ENCODE measurements at regions not wholly inside any gene's neighbourhood (a gene's known extent, or its start where the extent isn't known, plus 50 kb on each side); places are given as distances from the start of the nearest gene placed in this dataset.

DNA sequence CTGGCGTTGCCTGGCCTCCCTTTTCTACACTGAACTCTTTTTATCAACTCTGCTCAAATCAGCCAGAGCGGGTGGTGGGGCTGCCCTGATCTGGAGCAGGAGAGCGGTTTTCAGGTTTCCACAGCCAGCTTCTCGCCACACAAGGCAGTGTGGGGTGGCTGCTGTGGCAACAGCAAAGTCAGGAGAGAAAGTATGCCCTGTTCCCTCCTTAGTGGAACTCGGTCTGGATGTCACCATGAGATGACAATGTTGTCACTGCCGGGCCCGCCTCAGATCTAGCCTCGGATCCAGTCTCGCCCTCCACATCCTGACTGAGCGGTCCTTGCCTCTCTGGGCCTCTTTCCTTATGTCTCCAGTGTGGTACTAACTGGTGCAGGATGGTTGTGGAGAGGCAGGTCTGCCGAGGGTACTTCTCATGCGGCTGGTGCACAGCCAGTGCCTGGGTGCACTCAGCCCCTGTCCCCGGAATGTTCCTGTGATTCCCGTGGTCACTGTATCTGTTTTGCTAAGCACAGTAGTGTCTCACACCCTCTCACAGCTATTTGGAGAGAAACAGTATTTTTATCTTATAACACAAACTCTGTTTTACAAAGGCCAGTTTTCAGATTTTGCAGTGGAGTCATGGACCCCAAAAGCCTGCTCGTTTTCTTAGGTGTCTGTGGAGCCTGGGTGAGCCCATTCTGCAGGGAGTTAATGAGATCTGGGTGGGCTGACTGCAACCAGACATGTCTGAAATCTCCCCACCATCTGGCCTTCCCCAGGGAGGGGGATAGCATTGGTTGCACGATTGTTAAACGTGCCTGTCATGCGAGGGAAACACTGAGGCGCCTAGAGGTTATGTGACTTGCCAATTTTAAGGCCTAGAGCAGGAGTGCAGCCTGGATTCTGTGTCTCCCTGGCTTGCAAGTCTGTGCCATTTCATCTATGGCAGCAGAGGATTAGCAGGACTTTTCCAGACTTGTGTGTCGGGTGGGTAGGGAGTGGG, 261.1 kb upstream of the AGAP1 start:
- peaks cover 20% of the 10 kb centered on the region for H3K4me1 ChIP-seq (ENCODE audit: control insufficient read depth, insufficient read depth, low read length, unreplicated experiment)
- H3K36me3 ChIP-seq (ENCODE audit: insufficient read depth, low read length) = no peaks in the 10 kb centered on the region
- no peak overlapping the region for H2AFZ ChIP-seq (ENCODE audit: low read length, unreplicated experiment)
- H3K27ac ChIP-seq (ENCODE audit: low read depth, low read length) = no peak overlapping the region
- no peaks in the 10 kb centered on the region for H3K27me3 ChIP-seq (ENCODE audit: insufficient read depth, low read length)
- no peaks in the 10 kb centered on the region for H3K79me2 ChIP-seq (ENCODE audit: control insufficient read depth, insufficient read depth, low read length, unreplicated experiment)
- no peak overlapping the region for H3K4me3 ChIP-seq (ENCODE audit: low read depth, low read length)

DNA sequence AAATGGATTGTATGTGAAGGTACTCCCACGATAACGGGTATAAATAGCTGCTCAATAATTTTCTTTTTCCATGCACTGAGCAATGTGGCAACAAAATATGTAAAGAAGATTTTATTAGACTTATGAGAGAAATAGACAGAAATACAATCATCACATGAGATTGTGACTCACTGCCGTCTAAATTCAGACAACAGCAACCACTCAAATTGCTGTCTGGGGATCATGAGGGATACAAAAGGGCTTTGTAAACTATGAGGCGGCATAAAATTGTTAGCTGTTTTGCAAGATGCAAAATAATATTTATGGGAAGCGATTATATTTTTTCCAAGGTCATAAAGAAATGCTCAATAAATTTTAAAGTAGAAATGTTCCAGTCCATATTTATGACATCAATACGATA, 259.1 kb upstream of the AGAP1 start:
- no peak overlapping the region for H3K27ac ChIP-seq (ENCODE audit: low read depth, low read length)
- peaks cover 27% of the 10 kb centered on the region for H3K4me1 ChIP-seq (ENCODE audit: control insufficient read depth, insufficient read depth, low read length, unreplicated experiment)
- H2AFZ ChIP-seq (ENCODE audit: low read length, unreplicated experiment) = no peak overlapping the region
- H3K4me3 ChIP-seq (ENCODE audit: low read depth, low read length) = no peak overlapping the region
- H3K36me3 ChIP-seq (ENCODE audit: insufficient read depth, low read length) = no peaks in the 10 kb centered on the region
- no peaks in the 10 kb centered on the region for H3K27me3 ChIP-seq (ENCODE audit: insufficient read depth, low read length)
- H3K79me2 ChIP-seq (ENCODE audit: control insufficient read depth, insufficient read depth, low read length, unreplicated experiment) = no peaks in the 10 kb centered on the region

DNA sequence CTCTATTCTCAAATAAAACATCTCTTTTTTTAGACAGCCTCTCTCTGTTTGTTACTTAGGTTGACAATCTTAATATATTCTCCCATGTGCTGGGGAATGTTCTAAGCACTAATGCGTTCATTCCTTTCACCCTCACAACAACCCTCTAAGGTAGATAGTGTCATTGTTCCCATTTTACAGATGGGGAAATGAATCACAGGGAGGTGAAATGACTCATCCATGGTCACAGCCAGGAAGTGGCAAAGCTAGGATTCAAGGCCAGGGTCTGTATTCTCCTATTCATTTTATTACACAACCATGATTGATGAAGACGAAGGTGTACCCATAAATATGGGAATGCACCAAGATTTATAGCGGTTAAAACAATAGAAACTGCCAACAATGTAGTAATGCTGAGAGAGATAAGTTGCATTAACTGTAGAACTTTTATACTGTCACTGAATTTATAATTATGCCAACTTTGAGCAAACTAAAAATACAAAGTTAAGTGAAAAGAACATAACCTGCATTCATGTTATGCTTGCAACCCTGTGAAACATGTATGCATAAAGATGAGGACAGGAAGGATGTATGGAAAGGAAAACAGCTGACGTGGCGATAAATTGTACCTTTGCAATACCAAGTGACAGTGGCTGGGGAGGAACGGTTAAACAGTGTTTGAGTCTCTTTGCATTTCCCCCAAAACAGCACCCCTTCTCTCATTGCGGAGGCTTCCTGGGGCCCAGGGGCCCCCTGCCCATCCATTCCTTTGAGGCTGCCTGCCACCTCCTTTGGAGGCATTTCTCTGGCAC, 257.7 kb upstream of the AGAP1 start:
- Histone ChIP-seq H3K4me1 (ENCODE audit: control insufficient read depth, insufficient read depth, low read length, unreplicated experiment) (peaks cover 18% of the 10 kb centered on the region), H3K79me2 (ENCODE audit: control insufficient read depth, insufficient read depth, low read length, unreplicated experiment) (no peaks in the 10 kb centered on the region), H3K27me3 (ENCODE audit: insufficient read depth, low read length) (no peaks in the 10 kb centered on the region), H3K36me3 (ENCODE audit: insufficient read depth, low read length) (no peaks in the 10 kb centered on the region), H3K4me3 (ENCODE audit: low read depth, low read length) (no peak overlapping the region), H3K27ac (ENCODE audit: low read depth, low read length) (no peak overlapping the region), H2AFZ (ENCODE audit: low read length, unreplicated experiment) (no peak overlapping the region)

- Histone ChIP-seq H3K27me3 (ENCODE audit: insufficient read depth, low read length) (no peaks in the 10 kb centered on the region), H3K36me3 (ENCODE audit: insufficient read depth, low read length) (no peaks in the 10 kb centered on the region), H3K4me3 (ENCODE audit: low read depth, low read length) (no peak overlapping the region), H2AFZ (ENCODE audit: low read length, unreplicated experiment) (no peak overlapping the region), H3K27ac (ENCODE audit: low read depth, low read length) (no peak overlapping the region), H3K79me2 (ENCODE audit: control insufficient read depth, insufficient read depth, low read length, unreplicated experiment) (no peaks in the 10 kb centered on the region), H3K4me1 (ENCODE audit: control insufficient read depth, insufficient read depth, low read length, unreplicated experiment) (peaks cover 11% of the 10 kb centered on the region)
These were observed 255.3 kb upstream of the AGAP1 start for GRCh38 chr2:235238537-235238936.

DNA sequence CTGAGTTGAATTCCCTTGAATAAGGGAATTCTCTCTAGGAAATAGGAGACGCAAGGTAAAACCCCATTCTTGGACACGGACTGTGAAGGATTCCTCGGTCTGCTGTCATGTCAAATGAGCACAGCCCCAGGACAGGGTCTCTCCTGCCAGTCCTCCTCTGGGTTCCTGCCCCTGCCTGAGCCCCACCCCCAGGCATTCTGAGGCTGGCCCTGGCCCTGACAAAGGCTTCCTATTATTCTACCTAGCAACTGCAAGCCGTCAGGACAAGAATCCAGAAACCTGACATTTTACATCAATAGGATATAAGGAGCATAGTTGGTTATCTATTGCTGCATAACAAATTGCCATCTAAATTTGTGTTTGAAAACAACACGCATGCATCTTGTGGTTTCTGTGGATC, 253.3 kb upstream of the AGAP1 start:
- Histone ChIP-seq H3K27ac (ENCODE audit: low read depth, low read length) (no peak overlapping the region), H3K4me3 (ENCODE audit: low read depth, low read length) (no peak overlapping the region), H3K27me3 (ENCODE audit: insufficient read depth, low read length) (no peaks in the 10 kb centered on the region), H3K36me3 (ENCODE audit: insufficient read depth, low read length) (no peaks in the 10 kb centered on the region), H3K79me2 (ENCODE audit: control insufficient read depth, insufficient read depth, low read length, unreplicated experiment) (no peaks in the 10 kb centered on the region), H2AFZ (ENCODE audit: low read length, unreplicated experiment) (no peak overlapping the region), H3K4me1 (ENCODE audit: control insufficient read depth, insufficient read depth, low read length, unreplicated experiment) (peaks cover 8% of the 10 kb centered on the region)

DNA sequence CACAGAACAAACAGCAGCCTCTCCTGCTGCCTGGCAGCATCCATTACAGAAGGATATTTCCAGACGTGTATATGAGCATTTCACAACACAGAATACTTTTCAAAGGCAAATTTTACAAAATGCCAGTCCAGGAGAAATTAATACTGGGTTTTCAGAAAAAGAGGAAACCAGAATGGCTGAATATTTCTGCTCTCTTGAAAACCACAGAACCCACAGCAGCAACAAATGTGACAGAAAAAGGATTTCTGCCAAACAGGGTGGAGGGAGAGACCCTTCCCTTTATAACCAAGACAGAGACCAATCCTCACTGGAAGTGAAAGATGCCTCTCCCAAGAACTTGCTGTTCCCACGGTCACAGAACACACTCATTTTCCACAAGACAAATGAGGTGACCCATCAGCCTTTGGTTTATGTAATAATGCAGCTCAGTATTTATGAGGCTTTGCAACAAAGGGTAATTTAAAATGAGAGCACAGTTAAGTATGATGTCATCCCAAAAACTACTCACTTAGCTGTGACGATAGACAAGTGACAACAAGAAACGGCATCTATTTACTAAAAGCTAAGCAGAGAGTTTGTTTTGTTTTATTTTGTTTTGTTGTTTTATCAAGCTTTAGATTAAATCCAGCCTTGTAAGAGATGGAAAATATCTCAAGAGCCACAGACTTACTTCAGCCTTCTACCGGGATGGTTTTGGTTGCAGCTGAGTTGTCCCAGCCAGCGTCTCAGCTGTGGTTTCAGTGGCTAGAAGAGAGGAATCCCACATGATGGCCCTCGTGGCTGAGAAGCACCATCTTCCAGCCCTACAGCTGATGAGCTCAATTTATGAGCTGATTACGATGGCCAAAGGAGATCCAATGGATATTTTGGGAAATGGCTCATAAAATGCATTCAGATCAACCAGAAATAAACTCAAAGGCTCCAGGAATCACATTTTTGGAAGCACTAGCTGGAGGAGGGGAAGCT, 249.3 kb upstream of the AGAP1 start:
- no peak overlapping the region for H2AFZ ChIP-seq (ENCODE audit: low read length, unreplicated experiment)
- no peaks in the 10 kb centered on the region for H3K79me2 ChIP-seq (ENCODE audit: control insufficient read depth, insufficient read depth, low read length, unreplicated experiment)

GRCh38 chr2:235247001-235247400, 246.8 kb upstream of the AGAP1 start:
- no peaks in the 10 kb centered on the region for H3K36me3 ChIP-seq (ENCODE audit: insufficient read depth, low read length)
- no peaks in the 10 kb centered on the region for H3K27me3 ChIP-seq (ENCODE audit: insufficient read depth, low read length)
- H3K79me2 ChIP-seq (ENCODE audit: control insufficient read depth, insufficient read depth, low read length, unreplicated experiment) = no peaks in the 10 kb centered on the region
- H3K4me1 ChIP-seq (ENCODE audit: control insufficient read depth, insufficient read depth, low read length, unreplicated experiment) = no peaks in the 10 kb centered on the region
- H3K4me3 ChIP-seq (ENCODE audit: low read depth, low read length) = no peak overlapping the region
- H3K27ac ChIP-seq (ENCODE audit: low read depth, low read length) = no peak overlapping the region
- no peak overlapping the region for H2AFZ ChIP-seq (ENCODE audit: low read length, unreplicated experiment)

More for the DNA sequence above, 249.3 kb upstream of the AGAP1 start:
- H3K27me3 ChIP-seq (ENCODE audit: insufficient read depth, low read length) = no peaks in the 10 kb centered on the region
- H3K4me3 ChIP-seq (ENCODE audit: low read depth, low read length) = no peak overlapping the region
- H3K27ac ChIP-seq (ENCODE audit: low read depth, low read length) = no peak overlapping the region
- H3K4me1 ChIP-seq (ENCODE audit: control insufficient read depth, insufficient read depth, low read length, unreplicated experiment) = no peaks in the 10 kb centered on the region
- H3K36me3 ChIP-seq (ENCODE audit: insufficient read depth, low read length) = no peaks in the 10 kb centered on the region

- no peak overlapping the region for H3K4me3 ChIP-seq (ENCODE audit: low read depth, low read length)
- H3K36me3 ChIP-seq (ENCODE audit: insufficient read depth, low read length) = no peaks in the 10 kb centered on the region
- H3K79me2 ChIP-seq (ENCODE audit: control insufficient read depth, insufficient read depth, low read length, unreplicated experiment) = no peaks in the 10 kb centered on the region
- H2AFZ ChIP-seq (ENCODE audit: low read length, unreplicated experiment) = no peak overlapping the region
- H3K27me3 ChIP-seq (ENCODE audit: insufficient read depth, low read length) = no peaks in the 10 kb centered on the region
- H3K4me1 ChIP-seq (ENCODE audit: control insufficient read depth, insufficient read depth, low read length, unreplicated experiment) = no peaks in the 10 kb centered on the region
- H3K27ac ChIP-seq (ENCODE audit: low read depth, low read length) = no peak overlapping the region
These were observed 238.2 kb upstream of the AGAP1 start for GRCh38 chr2:235255693-235256092.

GRCh38 chr2:235257590-235257989, 236.3 kb upstream of the AGAP1 start:
- Histone ChIP-seq H3K79me2 (ENCODE audit: control insufficient read depth, insufficient read depth, low read length, unreplicated experiment) (no peaks in the 10 kb centered on the region), H3K4me1 (ENCODE audit: control insufficient read depth, insufficient read depth, low read length, unreplicated experiment) (no peaks in the 10 kb centered on the region), H2AFZ (ENCODE audit: low read length, unreplicated experiment) (no peak overlapping the region), H3K36me3 (ENCODE audit: insufficient read depth, low read length) (no peaks in the 10 kb centered on the region), H3K27me3 (ENCODE audit: insufficient read depth, low read length) (no peaks in the 10 kb centered on the region), H3K4me3 (ENCODE audit: low read depth, low read length) (no peak overlapping the region), H3K27ac (ENCODE audit: low read depth, low read length) (no peak overlapping the region)

DNA sequence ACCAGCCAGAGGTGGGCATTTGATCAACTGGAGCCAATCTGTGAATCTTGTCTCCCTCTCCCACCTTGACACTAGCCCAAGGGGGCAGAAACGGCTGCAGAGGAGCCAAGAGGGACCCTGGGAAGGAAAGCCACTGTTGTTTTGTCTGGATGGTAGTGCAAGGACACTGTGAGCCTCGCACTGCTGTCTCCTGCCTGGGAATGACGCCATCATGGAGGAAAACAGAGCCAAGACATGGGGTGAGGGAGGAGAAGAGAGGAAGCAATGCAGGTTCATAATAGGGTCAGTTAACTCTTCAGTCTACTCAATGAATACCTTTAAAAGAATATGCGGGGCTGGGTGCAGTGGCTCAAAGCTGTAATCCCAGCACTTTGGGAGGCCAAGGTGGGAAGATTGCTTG, 231.1 kb upstream of the AGAP1 start:
- H3K36me3 ChIP-seq (ENCODE audit: insufficient read depth, low read length) = no peaks in the 10 kb centered on the region
- no peaks in the 10 kb centered on the region for H3K27me3 ChIP-seq (ENCODE audit: insufficient read depth, low read length)
- H3K4me3 ChIP-seq (ENCODE audit: low read depth, low read length) = no peak overlapping the region
- H3K79me2 ChIP-seq (ENCODE audit: control insufficient read depth, insufficient read depth, low read length, unreplicated experiment) = no peaks in the 10 kb centered on the region
- 0 out of 2 replicates have a peak overlapping the region, but pooled peaks have one; percentile 13 for H3K27ac ChIP-seq (ENCODE audit: low read depth, low read length)
- no peak overlapping the region for H2AFZ ChIP-seq (ENCODE audit: low read length, unreplicated experiment)
- peaks cover 11% of the 10 kb centered on the region for H3K4me1 ChIP-seq (ENCODE audit: control insufficient read depth, insufficient read depth, low read length, unreplicated experiment)

Data from ACC112 (cell line).